Fibroblast of pulmonary artery (primary cell): ENCODE measurements at regions not wholly inside any gene's neighbourhood (a gene's known extent, or its start where the extent isn't known, plus 50 kb on each side); places are given as distances from the start of the nearest gene placed in this dataset.

Source experiments
- DNase-seq: peaks from one replicate; pipeline ENCODE4 v3.0.0-alpha.2; 2010; ENCODE audit warnings: low read depth
- H3K4me3 ChIP-seq: replicated peaks from 2 replicates; pipeline ENCODE4 v1.5.1; 2011; ENCODE audit warnings: low read depth, mild to moderate bottlenecking, control low read depth, low read length, moderate library complexity
- TF ChIP-seq, protein P1 (sequence below): IDR thresholded peaks from 2 replicates; pipeline ENCODE4 v1.5.1; 2011; ENCODE audit warnings: mild to moderate bottlenecking, control low read depth, low read length, inconsistent platforms; ENCODE audit errors: missing control alignments

DNA sequence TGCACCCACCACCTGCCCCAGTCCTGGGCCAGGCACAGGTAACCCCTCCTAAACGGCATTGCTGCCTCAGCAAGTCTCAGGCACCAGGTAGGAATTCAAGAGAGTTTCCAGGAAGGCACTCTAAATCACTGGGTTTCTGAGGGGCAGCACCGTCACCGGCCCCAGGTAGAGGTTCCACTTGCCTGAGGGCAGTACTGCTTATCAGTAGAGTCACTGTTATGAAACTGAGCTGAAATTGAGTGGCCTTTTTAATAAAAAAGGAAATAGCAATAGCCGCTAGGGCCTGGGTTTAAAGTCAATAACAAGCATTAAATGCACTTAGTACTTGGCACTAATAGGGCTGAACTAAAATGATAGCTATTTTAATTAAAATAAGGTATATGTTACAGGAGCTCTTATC lies 653.7 kb downstream of the METTL4 start:
- DNase-seq = no peak
- no peak overlapping the region for H3K4me3 ChIP-seq
- TF ChIP-seq, protein P1, sequence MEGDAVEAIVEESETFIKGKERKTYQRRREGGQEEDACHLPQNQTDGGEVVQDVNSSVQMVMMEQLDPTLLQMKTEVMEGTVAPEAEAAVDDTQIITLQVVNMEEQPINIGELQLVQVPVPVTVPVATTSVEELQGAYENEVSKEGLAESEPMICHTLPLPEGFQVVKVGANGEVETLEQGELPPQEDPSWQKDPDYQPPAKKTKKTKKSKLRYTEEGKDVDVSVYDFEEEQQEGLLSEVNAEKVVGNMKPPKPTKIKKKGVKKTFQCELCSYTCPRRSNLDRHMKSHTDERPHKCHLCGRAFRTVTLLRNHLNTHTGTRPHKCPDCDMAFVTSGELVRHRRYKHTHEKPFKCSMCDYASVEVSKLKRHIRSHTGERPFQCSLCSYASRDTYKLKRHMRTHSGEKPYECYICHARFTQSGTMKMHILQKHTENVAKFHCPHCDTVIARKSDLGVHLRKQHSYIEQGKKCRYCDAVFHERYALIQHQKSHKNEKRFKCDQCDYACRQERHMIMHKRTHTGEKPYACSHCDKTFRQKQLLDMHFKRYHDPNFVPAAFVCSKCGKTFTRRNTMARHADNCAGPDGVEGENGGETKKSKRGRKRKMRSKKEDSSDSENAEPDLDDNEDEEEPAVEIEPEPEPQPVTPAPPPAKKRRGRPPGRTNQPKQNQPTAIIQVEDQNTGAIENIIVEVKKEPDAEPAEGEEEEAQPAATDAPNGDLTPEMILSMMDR = no peak

DNA sequence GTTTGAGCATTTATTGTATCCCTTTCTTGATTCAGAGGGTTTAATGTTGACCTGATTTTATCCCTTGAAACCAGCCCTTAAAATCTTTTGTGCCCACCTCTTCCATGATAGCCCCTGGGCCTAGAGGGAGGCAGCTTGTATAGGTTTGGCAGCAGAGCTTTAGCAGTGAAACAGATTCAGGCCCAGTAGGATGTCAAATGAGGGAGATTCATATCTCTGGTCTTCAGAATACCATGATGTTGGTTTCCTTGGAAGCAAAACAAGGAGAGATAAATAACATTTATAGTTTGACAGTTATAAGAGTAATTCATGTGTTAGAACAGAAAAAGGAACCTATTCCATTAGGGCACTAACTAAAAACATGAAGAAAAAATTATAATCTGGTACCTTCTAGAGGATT lies 649.2 kb downstream of the METTL4 start:
- H3K4me3 ChIP-seq = no peak overlapping the region
- DNase-seq = no peak
- TF ChIP-seq, protein P1 = no peak

DNA sequence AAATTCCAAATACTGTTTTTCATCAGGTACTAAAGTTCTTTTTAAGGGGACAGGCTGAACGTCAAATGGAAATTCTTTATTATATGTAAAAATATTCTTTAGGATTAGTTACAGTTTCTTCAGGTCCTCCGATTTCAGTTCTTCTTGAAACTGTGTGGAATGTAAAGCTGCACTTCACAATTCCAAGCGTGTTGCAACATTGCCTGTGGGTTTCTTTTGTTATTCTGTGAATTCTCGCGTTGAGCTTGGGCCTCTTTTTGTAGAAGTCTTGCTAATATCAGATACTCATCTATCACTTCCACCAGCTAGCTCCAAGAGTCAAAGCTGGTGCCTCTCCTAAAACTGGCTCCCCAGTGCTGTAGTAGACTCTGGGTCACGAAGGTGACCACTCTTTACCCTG lies 642.6 kb downstream of the METTL4 start:
- no peak for DNase-seq
- TF ChIP-seq, protein P1 = no peak

DNA sequence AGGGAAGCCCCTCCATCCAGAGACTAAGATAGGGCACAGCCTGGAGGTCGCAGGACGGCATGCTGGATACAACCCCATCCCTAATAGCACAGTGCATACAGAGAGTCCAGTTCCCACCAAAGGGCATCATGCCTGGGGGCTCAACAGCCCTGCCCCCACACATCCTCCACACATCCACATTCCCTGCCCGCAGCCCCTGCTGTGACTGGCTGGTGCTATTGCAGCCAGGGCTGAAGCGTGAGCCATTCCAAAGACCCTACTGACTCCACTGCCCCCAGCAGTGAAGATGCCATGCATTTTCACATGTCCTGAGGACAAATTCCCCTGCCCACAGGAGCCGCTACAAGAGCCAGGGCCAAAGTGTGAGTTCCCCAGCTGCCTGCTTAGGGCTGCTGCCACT lies 641.6 kb downstream of the METTL4 start:
- TF ChIP-seq, protein P1 = no peak
- no peak overlapping the region for H3K4me3 ChIP-seq
- no peak for DNase-seq

More for the DNA sequence above, 642.6 kb downstream of the METTL4 start:
- H3K4me3 ChIP-seq = no peak overlapping the region

DNA sequence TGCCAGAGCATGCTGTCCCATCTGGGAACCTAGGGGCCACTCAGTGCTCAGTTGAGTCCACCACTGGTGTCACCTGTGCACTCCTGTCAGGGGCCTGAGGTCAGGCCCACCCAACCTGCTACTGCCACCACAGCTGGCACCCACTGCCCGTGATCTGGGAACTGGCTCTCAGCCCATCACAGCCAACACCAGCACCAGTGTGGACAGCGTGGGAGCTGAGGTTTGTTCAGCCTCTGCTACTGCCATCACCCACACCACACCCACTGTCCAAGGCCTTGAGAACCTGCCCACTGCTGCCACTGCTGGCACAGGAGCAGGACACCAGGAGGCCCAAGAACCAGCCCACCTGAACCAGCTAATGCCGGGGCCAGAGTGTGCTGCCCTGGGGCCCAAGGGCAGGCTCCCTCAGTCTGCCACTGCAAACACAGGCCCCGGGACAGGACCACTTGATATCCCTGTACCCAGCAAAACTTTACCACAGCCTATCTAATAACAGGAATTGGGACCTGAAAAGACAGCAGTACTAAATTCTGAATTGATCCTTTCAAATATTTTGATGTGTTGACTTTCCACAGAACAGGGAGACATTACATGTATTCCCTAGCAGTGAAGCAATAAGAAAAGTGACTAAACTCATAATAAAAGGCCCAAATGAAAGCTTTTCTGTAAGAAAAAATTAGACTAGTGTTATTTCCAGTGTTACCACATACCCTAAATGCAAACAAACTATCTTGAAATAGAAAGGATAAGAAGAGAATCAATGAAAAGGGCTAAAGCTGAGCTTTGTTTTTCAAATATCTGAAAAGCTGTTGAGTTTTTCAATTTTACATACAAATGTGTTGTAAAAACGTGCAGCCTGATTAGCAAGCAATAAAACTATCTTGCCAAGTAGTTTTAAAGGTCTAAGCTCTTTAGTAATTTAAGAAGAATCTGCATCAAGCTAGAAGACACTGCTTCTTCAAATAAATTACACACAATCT lies 640.7 kb downstream of the METTL4 start:
- TF ChIP-seq, protein P1 = no peak
- no peak overlapping the region for H3K4me3 ChIP-seq
- DNase-seq = no peak

DNA sequence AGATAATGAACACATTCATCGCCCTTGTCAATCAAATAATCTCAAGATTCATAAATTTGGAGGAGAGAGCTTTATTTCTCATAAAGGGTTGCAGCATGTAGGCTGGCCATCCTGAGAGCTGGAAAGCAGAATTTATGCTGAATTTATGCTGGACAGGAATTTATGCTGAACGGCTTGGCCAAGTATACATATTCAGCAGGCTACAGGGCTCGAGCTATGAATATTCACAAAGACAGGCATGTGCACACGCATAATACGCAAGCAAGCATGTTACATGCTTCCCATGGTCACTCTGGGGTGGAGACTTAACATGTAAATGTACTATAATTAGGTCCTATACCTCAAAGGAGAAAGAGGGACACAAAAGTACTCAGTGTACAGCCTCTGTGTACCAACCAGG lies 618.8 kb downstream of the METTL4 start:
- no peak overlapping the region for H3K4me3 ChIP-seq
- TF ChIP-seq, protein P1 = no peak
- no peak for DNase-seq
